Mesodermal cell (in vitro differentiated cells): ENCODE measurements at regions not wholly inside any gene's neighbourhood (a gene's known extent, or its start where the extent isn't known, plus 50 kb on each side); places are given as distances from the start of the nearest gene placed in this dataset.
"Not testable (repeated sequence)": the region's sequence is repeated elsewhere in the genome, so short reads cannot be mapped to it uniquely, and the experiment has no call there.

Experiments
- H3K27ac ChIP-seq: 2 replicates; pipeline ENCODE4 v1.7.0; 2013; ENCODE audit warnings: mild to moderate bottlenecking, low read depth, low read length, moderate library complexity; ENCODE audit not compliant: severe bottlenecking
- H3K36me3 ChIP-seq: 2 replicates; pipeline ENCODE4 v1.7.1; 2013; ENCODE audit warnings: mild to moderate bottlenecking, low read length, moderate library complexity; ENCODE audit not compliant: control insufficient read depth, insufficient read depth
- H3K4me1 ChIP-seq: one replicate; pipeline ENCODE4 v1.7.1; 2013; ENCODE audit warnings: mild to moderate bottlenecking, low read length; ENCODE audit not compliant: insufficient read depth, control insufficient read depth, poor library complexity, severe bottlenecking
- H3K4me3 ChIP-seq: 2 replicates; pipeline ENCODE4 v1.7.0; 2013; ENCODE audit warnings: low read length, control low read depth, mild to moderate bottlenecking; ENCODE audit not compliant: insufficient read depth, poor library complexity, severe bottlenecking; ENCODE audit errors: extremely low read depth
- H3K9me3 ChIP-seq: 2 replicates; pipeline ENCODE4 v1.7.1; 2013; ENCODE audit warnings: mild to moderate bottlenecking, low read length, moderate library complexity; ENCODE audit not compliant: control insufficient read depth
- WGBS, 2 experiments: methylation state at CpG; one replicate each; pipeline ENCODE4 v1.1.5; 2013; ENCODE audit warnings: missing lambda C conversion rate in 2 of 2; ENCODE audit not compliant: insufficient coverage in 2 of 2; 5-methylcytosine and 5-hydroxymethylcytosine counted together

DNA sequence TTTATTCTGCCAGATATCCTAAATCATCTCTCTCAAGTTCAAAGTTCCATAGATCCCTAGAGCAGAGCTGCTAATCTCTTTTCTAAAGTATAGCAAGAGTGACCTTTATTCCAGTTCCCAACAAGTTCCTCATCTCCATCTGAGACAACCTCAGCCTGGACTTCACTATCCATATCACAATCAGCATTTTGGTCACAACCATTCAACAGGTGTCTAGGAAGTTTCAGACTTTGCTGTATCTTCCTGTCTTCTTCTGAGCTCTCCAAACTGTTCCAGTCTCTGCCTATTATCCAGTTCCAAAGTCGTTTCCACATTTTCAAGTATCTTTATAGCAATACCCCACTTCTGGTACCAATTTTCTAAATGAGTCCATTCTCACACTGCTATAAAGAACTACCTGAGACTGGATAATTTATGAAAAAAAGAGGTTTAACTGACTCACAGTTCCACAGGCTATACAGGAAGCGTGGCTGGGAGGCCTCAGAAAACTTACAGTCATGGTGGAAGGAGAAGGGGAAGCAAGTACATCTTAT is 148.7 kb upstream of the FNDC3A start:
- not testable (repeated sequence) for H3K4me1 ChIP-seq, H3K4me3 ChIP-seq, H3K27ac ChIP-seq, H3K36me3 ChIP-seq
- H3K9me3 ChIP-seq: peaks cover 16% of the 10 kb centered on the region
- WGBS, 2 experiments: 50% methylated on average over 2 of the region's 2 CpGs; no CpG with 5 or more reads in 1 of the 2 experiments

DNA sequence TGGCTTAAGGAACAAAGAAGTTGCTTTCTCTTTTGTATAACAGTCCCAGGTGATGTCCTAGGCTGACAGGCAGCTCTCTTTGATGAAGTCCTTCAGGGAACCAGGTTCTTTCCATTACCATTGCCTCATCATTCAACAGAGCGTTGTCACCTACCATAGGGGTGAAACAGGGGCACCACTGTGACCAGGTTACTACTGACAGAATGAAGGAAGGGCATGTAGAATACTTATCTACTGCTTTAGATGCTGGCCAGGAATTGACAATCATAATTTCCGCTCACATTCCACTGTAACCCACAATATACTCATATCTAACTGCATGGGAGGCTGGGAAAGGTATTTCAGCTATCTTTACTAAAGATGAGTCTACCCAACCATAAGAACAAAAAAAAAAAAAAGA is 148.0 kb upstream of the FNDC3A start:
- Histone ChIP-seq H3K9me3 (peaks cover 16% of the 10 kb centered on the region), H3K27ac (no peak overlapping the region), H3K4me1 (peaks cover 9% of the 10 kb centered on the region), H3K4me3 (no peak overlapping the region), H3K36me3 (no peaks in the 10 kb centered on the region)
- 100% methylated on average over 1 of the region's 2 CpGs; no CpG with 5 or more reads in 1 of the 2 experiments for WGBS, 2 experiments

DNA sequence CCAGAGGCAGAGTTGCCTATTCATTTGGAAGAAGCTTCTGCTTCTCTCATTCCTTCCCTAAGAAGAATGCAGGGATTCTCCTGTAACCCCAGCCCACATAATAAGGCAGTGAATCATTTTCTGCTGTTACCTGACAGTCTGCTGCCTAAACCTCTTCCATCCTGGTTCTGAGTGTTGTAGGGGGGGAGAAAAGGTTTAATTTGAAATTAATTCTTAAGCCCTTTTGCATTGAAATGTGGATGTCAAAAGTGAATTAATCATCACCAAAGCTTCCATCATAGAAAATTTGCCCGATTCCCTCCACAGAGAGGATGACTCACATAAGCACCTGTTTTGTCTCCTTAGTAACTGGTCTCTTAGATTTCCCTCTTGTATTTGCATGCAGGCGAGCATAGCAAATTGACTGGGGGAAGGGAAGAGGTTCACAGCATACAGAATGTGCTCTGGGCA is 146.7 kb upstream of the FNDC3A start:
- Histone ChIP-seq H3K27ac (no peak overlapping the region), H3K4me3 (no peak overlapping the region), H3K4me1 (peaks cover 9% of the 10 kb centered on the region), H3K9me3 (peaks cover 19% of the 10 kb centered on the region), H3K36me3 (no peaks in the 10 kb centered on the region)
- 50 to 60% methylated on average over 1 of the region's 2 CpGs for WGBS, 2 experiments

GRCh38 chr13:48829536-48829935 is 146.2 kb upstream of the FNDC3A start:
- Histone ChIP-seq H3K27ac (no peak overlapping the region), H3K36me3 (no peaks in the 10 kb centered on the region), H3K9me3 (peaks cover 19% of the 10 kb centered on the region), H3K4me1 (peaks cover 9% of the 10 kb centered on the region), H3K4me3 (no peak overlapping the region)
- WGBS, 2 experiments: 100% methylated on average over 1 of the region's 1 CpG; no CpG with 5 or more reads in 1 of the 2 experiments

DNA sequence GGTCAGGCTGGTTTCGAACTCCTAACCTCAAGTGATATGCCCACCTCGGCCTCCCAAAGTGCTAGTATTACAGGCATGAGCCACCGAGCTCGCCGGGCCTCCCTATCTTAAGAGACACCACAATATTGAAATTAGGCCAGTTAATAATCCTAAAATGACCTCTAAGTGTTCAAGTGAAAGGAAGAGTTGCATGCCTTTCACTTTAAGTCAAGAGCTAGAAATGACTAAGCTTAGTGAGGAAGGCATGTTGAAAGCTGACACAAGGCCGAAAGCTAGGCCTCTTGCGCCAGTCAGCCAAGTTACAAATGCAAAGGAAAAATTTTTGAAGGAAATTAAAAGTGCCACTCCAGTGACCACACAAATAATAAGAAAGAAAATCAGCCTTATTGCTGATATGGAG is 144.5 kb upstream of the FNDC3A start:
- Histone ChIP-seq H3K9me3 (peaks cover 18% of the 10 kb centered on the region), H3K4me1 (peaks cover 9% of the 10 kb centered on the region), H3K4me3 (no peak overlapping the region), H3K27ac (no peak overlapping the region), H3K36me3 (no peaks in the 10 kb centered on the region)
- 67 to 93% methylated on average over 3 to 4 of the region's 7 CpGs for WGBS, 2 experiments

- H3K36me3 ChIP-seq: no peaks in the 10 kb centered on the region
- H3K4me1 ChIP-seq: peaks cover 9% of the 10 kb centered on the region
- H3K27ac ChIP-seq: no peak overlapping the region
- no peak overlapping the region for H3K4me3 ChIP-seq
- H3K9me3 ChIP-seq: peaks cover 3% of the 10 kb centered on the region
- 86 to 100% methylated on average over 1 of the region's 3 CpGs for WGBS, 2 experiments
Observed at GRCh38 chr13:48833412-48833811, 142.3 kb upstream of the FNDC3A start.

- 85 to 92% methylated on average over 2 to 4 of the region's 5 CpGs for WGBS, 2 experiments
- not testable (repeated sequence) for H3K4me1 ChIP-seq, H3K27ac ChIP-seq, H3K9me3 ChIP-seq, H3K4me3 ChIP-seq, H3K36me3 ChIP-seq
Observed at GRCh38 chr13:48835326-48835725, 140.4 kb upstream of the FNDC3A start.

DNA sequence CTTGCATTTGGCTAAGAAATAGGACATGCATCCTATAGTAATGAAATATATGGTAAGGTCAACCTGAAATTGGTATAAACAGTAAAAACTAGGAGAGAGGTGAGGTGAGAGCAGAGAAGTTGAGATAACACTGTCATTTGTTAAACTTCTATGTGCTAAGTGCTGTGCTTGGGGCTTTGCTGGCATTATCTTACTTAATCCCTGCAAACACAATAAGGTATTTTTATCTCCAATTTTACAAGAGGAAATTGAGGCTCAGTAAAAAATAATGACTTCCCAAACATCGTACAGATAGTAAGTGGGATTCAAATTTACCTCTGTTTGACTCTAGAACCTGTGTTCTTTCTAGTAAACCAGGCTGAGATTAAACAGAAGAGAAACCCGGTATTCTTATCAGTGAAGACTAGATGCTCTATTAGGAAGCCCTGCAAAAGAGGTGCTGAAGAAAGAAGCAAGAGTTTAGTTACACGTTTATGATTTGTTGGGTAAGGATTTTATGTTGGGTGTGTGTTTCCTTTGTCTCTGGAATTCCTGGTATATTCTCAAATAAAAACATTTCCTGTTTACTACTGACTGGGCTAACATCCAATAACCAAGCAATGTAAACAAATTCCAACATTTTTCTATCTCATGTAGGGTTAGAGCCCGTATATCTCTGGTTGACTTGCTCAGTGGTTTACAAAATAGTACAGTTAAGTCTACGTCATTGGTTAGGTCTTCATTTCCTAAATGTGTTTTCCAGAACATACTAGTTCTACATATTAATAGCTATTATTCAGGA is 137.3 kb upstream of the FNDC3A start:
- H3K27ac ChIP-seq: peak overlapping the region; percentile 7
- no peaks in the 10 kb centered on the region for H3K4me1 ChIP-seq
- H3K4me3 ChIP-seq: no peak overlapping the region
- WGBS, 2 experiments: 78 to 100% methylated on average over 1 to 2 of the region's 5 CpGs
- no peaks in the 10 kb centered on the region for H3K36me3 ChIP-seq
- peaks cover 3% of the 10 kb centered on the region for H3K9me3 ChIP-seq

- Histone ChIP-seq H3K27ac (no peak overlapping the region), H3K4me3 (no peak overlapping the region), H3K36me3 (no peaks in the 10 kb centered on the region), H3K9me3 (no peaks in the 10 kb centered on the region), H3K4me1 (no peaks in the 10 kb centered on the region)
- WGBS, 2 experiments: 100% methylated on average over 1 to 2 of the region's 3 CpGs
Observed at GRCh38 chr13:48839171-48839570, 136.5 kb upstream of the FNDC3A start.

GRCh38 chr13:48840366-48840765 is 135.3 kb upstream of the FNDC3A start:
- Histone ChIP-seq H3K4me3 (no peak overlapping the region), H3K27ac (no peak overlapping the region), H3K4me1 (no peaks in the 10 kb centered on the region), H3K36me3 (no peaks in the 10 kb centered on the region), H3K9me3 (no peaks in the 10 kb centered on the region)
- no CpG with 5 or more reads among the region's 1 CpG for WGBS, 2 experiments

- Histone ChIP-seq H3K9me3 (no peaks in the 10 kb centered on the region), H3K27ac (no peak overlapping the region), H3K4me1 (no peaks in the 10 kb centered on the region), H3K4me3 (no peak overlapping the region), H3K36me3 (no peaks in the 10 kb centered on the region)
Observed at GRCh38 chr13:48842316-48842715, 133.4 kb upstream of the FNDC3A start.
